Stimulated activated CD4-positive, alpha-beta T cell treated with anti-CD3 and anti-CD28 coated beads, TNF-alpha, amount 100 ng/mL, for 24 hours (primary cell): ENCODE measurements at regions not wholly inside any gene's neighbourhood (a gene's known extent, or its start where the extent isn't known, plus 50 kb on each side); places are given as distances from the start of the nearest gene placed in this dataset.

ENCODE experiments used
- DNase-seq, 3 experiments: peaks; one replicate each; pipeline ENCODE4 v3.0.0-alpha.2; 2020; ENCODE audit warnings: low read depth in 3 of 3

DNA sequence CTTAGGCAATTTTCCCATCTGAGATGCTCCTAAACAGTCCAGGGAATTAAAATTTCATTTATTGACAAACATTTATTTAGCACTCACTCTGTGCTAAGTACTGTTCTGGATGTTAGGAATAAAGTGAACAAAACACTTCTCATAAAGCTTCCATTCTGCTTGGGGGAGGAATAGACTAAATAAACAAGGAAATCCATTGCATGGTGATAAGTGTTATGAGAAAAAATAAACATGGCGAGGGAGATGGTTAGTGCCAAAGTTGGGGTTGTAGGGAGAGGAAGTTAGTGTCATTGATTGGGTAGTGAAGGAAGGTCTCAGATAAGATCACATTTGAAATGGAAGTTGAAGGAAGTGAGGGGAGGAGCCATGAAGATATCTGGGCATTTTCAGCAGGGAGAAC, 72.2 kb upstream of the CES5A start:
- DNase-seq, result no peak

DNA sequence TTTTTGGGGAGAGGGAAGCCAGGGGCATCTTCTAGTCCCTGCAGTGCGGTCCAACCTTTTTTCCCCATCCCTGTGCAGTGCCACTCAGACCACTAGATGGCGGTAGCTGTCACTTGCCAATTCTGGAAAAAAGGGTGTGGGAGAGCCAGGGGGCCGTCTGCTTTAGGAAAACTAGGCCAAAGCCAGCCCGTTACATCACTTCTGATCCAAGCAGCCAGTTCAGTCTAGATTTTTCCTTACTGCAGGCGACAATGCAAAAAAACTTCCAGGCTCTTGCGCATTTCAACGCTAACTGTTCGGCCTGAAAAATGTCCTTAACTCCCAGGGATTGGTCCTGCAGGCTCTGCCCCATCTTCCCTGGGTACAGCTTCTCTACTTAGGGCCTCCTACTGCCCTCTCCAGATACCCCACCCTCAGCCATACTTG, 69.2 kb upstream of the CES5A start:
- peak; percentile 17 to 48 (median 27) for DNase-seq

DNA sequence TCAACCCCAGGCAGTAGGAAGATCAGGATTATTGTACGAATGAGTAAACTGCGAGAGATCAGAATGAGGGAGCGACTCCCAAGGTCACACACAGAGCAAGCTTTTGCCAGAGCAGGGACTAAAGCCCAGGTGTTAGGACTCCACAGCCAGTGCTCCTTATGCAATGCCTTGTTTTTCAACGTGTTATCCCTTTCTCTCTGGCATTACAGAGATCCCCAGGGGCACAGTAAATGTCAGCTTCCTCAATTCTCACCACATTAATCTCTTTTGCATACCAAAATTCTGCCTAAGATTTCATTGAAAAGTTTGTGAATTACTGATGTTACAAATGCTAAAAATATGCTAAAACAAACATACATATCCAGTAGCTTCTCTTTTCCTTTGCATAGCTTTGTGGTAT, 68.1 kb upstream of the CES5A start:
- no peak for DNase-seq

DNA sequence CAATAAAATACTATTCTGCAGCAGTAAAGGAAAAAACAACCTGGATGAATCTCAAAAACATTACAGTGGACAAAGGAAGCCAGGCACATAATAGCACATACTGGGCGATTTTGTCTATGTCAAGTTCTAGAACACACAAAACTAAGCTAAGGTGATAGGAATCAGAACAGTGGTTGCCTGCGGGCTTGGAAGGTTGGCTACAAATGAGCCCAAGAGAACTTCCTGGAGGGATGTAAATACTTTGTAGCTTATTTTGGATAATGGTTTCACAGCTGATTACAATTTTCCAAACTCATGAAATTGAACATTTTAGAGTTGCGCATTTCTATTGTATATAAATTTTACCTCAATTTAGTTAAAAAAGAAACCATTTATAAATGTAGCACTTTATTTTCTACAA, 67.6 kb upstream of the CES5A start:
- DNase-seq, result no peak

GRCh38 chr16:55941552-55941951, 66.4 kb upstream of the CES5A start:
- no peak for DNase-seq

DNA sequence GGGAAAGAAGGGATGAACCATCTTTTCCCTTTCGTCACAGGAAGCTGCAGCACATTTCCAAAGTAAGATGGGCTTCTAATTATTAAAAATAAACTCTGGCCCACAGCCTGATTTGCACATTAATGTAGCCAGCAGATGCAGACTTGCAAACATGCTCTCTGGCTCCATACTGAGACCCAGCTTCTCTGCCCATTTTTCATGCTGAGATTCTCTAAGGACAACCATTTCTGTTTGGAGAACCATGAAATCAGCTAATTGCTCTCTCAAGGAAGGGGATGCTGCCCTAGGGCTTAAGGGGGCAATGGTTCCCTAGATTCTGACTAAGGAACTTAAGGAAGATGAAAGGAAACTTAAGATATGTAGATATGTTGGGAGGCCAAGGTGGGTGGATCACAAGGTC, 63.0 kb upstream of the CES5A start:
- no peak for DNase-seq

DNA sequence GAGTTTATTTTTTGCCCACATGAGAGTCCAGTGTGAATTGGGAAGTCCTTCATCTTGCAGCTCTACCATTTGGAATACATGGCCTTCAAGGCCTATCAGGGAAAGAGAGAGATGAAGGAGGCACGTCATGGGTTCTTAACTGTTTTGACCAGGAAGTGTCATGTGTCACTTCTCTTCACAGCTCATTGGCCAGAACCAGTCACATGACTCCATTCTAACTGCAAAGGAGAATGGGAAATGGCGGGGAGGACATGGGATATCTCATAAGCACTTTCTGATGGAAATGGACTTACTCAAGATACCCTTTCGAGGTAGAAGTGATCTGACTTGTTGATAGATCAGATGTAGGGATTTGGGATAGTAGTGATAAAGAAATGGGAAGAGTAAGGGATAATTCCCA, 57.9 kb upstream of the CES5A start:
- no peak for DNase-seq

- no peak for DNase-seq
Observed at GRCh38 chr16:55930036-55930435, 54.9 kb upstream of the CES5A start.

- DNase-seq, result no peak
Observed at GRCh38 chr16:55929181-55929580, 54.0 kb upstream of the CES5A start.

DNA sequence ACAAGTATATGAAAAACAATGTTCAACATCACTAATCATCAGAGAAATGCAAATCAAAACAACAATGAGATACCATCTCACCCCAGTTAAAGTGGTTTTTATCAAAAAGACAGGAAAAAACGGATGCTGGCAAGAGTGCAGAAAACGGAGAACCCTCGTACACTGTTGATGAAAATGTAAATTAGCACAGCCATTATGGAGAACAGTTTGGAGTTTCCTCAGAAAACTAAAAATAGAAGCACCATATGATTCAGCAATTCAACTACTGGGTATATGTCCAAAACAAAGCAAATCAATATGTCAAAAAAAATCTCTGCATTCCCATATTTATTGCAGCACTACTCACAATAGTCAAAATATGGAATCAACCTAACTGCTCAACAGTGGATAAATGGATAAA, 50.1 kb upstream of the CES5A start:
- no peak for DNase-seq
